GM21423 (cell line): ENCODE measurements at regions not wholly inside any gene's neighbourhood (a gene's known extent, or its start where the extent isn't known, plus 50 kb on each side); places are given as distances from the start of the nearest gene placed in this dataset.

ENCODE experiments used
- ATAC-seq: cut with Tn5 transposase; IDR thresholded peaks from one replicate; pipeline ENCODE4 v1.9.1; 2021; ENCODE audit warnings: mild to moderate bottlenecking, moderate library complexity; ENCODE audit not compliant: unreplicated experiment

GRCh38 chr3:127133971-127134370 is 59.0 kb upstream of the PRR23E start:
- ATAC-seq = no peak

- no peak for ATAC-seq
These were observed 58.5 kb upstream of the PRR23E start for GRCh38 chr3:127134466-127134865.

- ATAC-seq = no peak
These were observed 58.1 kb upstream of the PRR23E start for GRCh38 chr3:127134887-127135240.

GRCh38 chr3:127135241-127136023 is 57.5 kb upstream of the PRR23E start:
- ATAC-seq = no peak

GRCh38 chr3:127136024-127136600 is 56.8 kb upstream of the PRR23E start:
- ATAC-seq = no peak

- ATAC-seq = no peak
These were observed 56.2 kb upstream of the PRR23E start for GRCh38 chr3:127136706-127137105.

- ATAC-seq = no peak
These were observed 55.8 kb upstream of the PRR23E start for GRCh38 chr3:127137113-127137512.

GRCh38 chr3:127137757-127138536 is 55.0 kb upstream of the PRR23E start:
- ATAC-seq = no peak

- no peak for ATAC-seq
These were observed 53.1 kb upstream of the PRR23E start for GRCh38 chr3:127139601-127140500.

GRCh38 chr3:127140501-127141460 is 52.1 kb upstream of the PRR23E start:
- ATAC-seq = no peak

GRCh38 chr3:127141921-127142730 is 50.8 kb upstream of the PRR23E start:
- no peak for ATAC-seq
